Stimulated activated CD8-positive, alpha-beta memory T cell treated with anti-CD3 and anti-CD28 coated beads, Interleukin-4, amount 100 ng/mL, for 1 hour (primary cell): ENCODE measurements at regions not wholly inside any gene's neighbourhood (a gene's known extent, or its start where the extent isn't known, plus 50 kb on each side); places are given as distances from the start of the nearest gene placed in this dataset.

ENCODE experiments used
- DNase-seq, 2 donors: peaks; one replicate each; pipeline ENCODE4 v3.0.0-alpha.2; 2020; ENCODE audit warnings: low read depth in 2 of 2, low spot score in 1 of 2

DNA sequence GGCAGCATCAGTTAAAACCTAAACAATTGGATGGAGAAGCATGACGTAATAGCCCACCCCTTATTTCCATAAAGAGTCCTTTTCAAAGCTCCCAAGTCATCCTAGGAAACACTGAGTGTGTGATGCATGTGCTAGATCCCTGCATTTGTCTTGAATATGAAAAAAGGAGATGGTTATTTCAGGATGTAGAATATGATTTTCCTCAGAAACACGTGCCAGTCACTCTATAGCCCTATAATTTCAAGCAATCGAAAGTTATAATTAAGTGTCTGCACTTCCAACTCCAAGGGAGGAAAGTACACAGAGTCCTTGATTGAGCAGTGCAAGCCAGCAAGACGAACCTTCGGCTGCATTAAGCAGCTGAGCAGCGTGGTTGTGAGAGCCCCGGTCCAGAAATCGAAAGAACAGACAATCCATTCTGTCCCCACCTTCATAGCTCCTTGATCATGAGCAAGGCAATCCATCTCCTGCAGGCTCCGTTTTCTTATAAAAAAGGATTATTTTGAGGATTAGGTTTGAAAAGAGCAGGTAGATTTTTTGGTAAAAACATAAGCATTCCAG is 287.7 kb downstream of the FBXO15 start:
- no peak for DNase-seq

DNA sequence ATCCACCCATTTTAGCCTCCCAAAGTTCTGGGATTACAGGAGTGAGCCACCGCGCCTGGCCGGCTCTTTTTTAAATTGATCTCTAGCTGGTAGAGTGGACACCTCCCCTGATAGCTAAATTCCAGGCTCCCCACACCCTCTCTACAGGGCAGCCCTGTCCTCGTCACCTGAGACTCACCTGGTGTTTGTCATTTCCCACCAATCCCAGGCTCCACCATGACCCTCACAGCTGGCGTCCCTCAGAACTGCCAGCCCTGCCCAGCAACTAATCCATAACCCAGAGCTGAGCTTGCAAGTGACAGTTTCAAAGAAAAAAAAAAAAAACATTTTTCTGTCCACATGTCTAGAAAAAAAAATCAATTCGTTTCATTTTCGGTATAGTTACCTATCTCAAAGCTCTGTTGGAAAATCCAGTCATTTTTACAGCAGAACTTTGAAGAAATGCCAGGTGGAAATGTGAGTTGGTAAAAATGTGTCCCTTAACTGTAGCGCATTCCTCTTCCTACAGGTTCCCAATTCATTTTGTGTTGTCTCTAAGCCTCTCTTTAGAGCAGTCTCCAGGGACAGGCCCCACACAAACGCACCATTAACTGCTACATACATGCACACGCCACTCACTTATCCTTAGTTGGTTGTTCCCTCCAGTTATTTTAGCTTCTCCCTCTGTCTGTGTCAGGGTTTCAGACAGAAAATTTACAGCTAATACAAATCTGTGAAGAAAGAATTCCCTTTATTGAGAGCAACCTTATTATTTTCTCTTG is 294.7 kb downstream of the FBXO15 start:
- no peak for DNase-seq

DNA sequence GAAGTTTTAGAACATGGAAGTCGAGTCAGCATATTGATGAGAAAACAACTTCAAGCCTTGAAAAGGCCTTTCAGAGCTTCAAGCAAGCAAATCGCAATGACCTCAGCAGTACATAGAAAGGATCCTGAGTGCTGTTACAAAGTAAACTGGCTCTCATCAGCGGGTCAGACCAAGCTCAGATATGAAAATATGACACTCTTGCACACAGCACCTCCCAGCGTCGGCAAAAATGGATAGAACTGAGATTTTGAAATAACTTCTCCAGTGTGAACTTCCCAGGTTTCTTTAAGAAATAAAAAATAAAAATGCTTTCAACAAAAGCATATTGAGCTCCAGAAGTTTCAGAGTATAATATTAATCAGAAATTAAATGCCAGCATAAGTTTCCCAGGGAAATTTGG is 296.9 kb downstream of the FBXO15 start:
- no peak for DNase-seq

DNA sequence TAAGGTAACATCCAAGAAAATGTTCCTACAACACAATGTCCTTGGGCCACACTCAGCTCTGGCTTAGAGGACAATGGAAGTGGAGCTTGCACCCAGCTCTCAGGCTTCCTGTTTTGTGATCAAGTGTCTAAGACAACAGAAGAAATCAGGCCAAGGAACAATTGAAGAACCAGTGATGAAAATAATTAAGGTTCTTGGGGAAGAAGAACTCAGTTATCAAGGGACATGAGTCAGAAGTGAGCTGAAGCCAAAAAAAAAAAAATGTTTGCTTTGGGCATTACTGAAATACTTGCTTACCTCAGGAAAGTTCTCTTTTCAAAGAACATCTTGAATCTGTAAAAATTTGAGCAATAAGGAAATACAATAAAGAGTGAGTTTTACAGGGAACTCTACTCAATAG is 299.0 kb downstream of the FBXO15 start:
- DNase-seq = no peak

DNA sequence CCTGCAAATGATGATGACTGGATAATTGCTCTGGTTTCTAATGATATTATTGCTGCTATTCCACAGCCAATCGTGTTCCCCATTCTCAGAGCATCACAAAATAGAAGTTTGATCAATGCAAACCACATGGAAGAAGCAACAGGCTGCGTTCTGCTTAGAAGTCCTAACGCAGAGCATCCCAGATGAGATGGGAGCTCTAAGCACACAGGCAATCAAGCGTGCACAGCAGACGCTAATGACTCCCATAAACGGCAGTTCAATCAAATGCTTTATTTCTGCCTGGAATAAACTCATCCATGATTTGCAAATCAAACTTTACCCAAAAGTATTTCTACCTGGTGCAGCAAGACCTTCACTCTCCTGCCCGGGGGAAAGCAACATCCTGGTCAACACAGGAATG is 304.2 kb downstream of the FBXO15 start:
- DNase-seq = no peak

DNA sequence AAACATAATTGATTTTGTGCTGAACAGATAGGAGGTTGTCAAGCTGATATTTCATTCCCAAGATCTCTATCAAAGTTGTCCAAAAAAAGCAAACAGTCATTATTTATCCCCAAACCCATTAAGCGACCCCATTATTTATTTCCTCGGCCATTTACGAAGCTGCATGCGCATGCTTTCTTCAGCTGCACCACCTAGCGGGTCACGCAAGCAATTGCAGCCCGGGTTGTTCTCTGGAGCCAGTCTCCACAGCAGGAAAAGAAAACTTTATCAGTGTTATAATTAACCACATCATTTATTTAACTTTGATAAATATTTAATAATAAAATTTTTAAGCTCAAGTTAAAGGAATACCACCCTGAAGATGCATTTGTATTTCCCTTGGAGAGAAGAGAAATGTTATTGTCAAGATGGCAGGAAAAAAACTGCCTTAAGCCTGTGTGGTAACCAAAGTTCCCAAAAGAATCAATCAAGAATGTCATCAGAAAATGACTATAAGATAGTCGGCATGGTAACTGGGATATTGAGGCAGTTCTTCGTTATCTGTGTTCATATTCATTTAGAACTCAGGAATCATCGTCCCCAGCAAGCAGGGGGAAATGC is 304.7 kb downstream of the FBXO15 start:
- DNase-seq = peak; percentile 2 to 3

DNA sequence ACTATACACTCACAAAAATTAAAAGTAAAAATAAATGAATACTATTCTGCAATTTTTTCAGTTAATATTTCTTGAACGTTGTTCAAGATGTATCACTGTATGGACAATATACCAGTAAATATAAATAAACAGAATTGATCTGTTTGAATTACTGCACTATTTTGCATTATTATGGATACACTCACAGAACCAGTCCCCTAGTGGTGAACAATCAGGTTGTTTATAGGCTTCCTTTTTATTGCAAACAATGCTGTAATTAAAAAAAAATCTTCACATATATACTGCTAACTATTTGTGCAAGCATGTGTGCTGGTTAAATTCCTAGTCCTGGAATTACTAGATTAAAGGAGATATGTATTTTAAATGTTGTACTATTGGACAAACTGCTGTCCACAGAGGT is 306.0 kb downstream of the FBXO15 start:
- DNase-seq = no peak

DNA sequence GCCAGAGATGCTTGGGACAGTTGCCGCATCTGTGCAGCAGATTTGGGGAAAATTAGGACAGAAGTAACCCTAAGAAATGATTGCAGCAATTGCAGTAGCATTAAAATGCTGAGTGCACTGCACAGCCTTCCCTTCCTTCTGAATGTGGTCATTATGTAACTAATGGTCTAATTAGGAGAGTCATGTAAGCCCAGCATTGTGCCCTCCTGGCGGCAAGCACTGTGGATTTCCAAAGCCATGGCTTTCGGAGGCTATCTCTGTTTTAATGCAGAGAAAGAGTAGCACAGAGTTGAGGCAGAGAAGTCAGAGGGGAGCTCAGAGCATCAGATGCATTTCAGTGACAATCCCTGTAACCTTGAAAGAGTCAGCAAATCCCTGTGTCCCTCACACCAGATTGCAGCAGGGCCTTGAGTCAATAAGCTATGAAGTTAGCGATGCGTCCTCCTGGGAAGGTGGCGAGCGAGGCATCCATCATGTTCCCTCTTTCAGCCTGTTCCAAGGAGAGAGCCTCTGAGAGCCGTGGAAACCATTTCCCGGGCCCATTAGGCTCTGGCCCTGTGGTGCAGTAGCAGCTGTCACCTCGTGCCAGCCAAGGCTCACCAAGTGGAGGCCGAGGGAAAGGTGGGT is 307.2 kb downstream of the FBXO15 start:
- DNase-seq = no peak

DNA sequence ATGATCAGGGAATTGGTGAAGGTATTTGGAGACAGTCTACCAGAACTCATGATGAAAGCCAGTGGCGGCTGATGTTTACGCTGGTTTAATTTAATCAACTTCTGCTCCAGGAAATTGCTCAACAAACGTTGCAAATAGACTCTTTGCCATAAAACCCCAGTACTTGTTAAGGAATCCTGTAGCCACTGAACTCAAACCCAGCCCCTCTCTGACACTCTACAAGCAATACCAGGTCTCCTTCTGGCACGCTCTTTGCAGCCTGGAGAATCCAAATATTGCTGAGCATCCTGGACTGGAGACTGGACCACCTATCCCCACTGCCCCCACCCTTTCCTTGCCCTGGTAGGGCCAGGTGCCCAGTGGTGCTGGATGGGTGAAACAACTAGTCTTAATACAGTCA is 308.2 kb downstream of the FBXO15 start:
- no peak for DNase-seq

DNA sequence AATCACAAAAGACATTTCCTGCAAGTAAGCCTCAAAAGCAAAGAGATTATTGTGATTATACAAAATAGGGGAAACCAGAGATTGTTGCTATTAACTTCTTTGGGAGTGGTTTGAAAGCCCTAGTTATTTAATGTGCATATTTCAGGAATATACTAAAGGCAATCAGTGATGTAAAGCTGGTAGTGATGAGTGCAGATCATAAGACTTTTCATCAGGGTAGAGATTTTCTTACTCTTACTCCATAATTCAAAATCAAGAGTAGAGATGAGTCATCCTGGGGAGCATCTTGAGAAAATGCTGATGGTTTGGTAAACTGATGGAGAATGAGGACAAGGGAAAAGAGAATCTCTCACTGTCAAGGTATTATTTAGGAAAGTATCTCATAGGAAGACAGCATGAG is 309.5 kb downstream of the FBXO15 start:
- DNase-seq = no peak

DNA sequence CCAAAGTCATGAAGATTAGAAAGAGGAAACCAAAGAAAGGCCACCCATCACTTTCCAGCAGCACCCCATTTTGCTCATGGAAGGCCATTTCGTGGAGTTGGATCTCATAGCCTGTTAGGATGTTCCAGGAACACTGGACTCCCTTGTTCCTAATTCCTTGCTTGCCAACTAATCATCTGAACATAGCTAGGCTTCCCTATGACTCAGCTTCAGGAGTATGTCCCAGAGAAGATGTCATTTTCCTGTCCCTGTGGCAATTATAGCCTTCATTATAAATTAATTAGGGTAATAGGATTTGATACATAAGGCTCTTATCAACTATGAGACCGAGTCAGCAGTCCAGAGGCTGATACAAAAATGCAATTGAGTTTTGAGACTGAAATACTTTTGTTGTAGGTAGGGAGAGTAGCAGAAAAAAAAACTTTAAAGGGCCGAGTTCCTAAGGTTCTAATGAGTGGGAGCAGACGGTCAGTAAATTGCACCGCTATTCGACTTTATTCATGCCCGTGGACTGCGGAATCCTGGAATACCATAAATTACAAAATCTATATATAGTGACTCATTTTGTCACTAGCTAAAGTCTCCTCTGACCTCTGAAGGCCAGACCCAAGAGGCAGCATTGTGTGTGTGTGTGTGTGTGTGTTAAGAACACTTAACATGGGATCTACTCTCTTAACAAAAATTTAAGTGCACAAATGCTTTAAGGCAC is 311.8 kb downstream of the FBXO15 start:
- DNase-seq = no peak

DNA sequence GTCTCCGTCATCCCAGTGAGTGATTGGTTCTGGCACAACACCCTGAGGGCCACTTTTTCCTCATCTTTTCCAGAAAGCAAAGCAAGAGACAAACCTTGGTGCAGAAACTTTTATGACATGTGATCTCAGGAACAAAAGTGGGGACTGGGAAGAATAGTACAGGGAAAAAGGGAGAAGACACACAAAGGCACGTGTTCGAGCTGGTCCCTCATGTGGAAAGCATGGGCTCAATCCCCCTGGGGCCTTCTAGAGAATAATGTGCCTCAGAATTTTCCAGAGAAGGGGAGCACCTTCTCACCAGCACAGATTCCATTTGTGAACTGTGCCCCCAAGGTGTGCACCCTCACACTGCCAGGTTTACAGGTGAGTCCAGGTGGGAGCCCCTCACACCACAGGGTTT is 312.6 kb downstream of the FBXO15 start:
- DNase-seq = no peak

DNA sequence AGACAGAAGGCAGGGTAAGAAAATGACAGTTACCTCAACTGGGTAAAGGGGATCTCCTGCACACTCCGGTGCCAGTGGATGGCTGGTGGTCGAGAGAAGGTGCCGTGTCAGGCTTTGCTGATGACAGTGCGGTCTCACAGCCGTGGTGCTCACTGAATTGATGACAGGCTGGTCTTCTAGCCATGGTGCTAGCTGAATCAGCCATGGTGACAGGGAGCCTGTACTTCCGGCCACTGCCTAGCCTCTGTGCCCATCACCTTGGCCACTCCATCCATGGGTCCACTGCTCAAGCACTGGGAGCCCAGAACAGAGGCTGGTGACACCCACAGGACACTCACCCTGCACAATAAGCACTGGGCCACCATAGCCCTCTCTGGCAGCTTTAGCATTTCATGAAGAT is 315.9 kb downstream of the FBXO15 start:
- no peak for DNase-seq

DNA sequence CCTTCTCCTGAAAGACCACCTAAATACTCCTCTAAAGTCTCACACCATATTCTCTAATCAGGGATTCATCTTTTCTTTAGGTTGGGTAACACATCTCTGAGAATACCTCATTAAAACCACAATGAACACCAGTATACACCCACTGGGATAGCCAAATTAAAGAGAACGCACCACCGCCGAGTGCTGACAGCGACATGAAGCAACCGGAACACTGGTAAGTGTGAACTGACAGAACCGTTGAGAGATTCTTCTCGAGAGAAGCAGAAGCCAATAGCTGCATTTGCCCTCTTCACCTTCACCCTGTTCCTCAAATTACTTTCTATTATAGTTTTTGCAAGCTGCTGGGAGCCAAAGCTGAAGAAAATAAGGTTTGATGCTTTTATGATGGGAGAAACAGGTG is 318.5 kb downstream of the FBXO15 start:
- DNase-seq = no peak

DNA sequence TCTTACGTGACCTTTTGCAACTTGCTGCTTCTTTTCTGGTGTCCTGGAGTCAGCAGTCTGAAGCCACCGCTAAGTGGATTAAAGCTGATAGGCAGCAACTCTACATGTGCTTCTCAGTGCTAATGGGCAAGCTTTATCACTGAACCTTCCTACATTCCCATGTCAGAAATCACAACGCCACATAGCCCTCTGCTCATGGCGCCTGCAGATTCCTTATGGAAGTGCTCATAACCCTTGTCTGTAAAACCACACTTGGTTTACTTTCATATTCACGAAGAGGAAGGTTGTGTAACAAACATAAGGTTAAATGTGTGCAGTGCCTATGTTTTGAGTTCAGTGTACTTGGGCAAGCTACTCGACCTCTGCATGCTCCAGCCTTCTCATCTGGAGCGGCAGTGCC is 319.8 kb downstream of the FBXO15 start:
- no peak for DNase-seq

DNA sequence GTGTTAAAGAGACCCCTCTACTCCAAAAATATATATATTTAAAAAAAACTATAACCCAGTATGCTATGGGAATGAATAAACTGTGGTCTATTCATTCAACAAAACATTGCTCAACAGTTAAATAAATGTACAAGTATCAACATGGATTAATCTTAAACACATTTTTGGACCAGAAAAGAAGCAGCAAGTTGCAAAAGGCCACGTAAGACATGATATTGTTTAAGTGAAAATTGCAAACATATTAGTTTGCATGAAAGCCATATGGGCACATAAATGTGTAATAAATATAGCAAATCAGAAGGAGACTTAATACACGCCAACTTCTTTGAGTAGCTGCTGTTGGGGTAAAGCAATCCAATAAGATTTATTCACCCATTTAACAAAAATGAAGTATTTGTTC is 321.5 kb downstream of the FBXO15 start:
- no peak for DNase-seq

DNA sequence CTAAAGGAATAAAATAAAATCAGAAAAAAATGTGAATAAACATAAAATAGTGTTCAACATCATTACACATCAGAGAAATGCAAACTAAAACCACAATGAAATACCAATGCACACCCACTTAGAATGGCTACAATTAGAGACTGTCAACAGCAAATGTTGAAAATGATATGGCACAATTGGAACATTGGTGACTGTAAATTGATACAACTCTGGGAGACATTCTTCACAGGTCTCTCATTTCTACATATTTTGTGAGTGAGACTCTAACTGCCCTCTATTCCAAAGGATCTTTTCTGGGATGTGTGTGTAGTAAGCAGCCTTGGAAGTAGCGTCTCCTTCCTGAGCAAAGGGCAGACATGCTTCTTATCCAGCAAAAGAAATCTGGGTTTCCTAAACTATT is 323.0 kb downstream of the FBXO15 start:
- DNase-seq = no peak

DNA sequence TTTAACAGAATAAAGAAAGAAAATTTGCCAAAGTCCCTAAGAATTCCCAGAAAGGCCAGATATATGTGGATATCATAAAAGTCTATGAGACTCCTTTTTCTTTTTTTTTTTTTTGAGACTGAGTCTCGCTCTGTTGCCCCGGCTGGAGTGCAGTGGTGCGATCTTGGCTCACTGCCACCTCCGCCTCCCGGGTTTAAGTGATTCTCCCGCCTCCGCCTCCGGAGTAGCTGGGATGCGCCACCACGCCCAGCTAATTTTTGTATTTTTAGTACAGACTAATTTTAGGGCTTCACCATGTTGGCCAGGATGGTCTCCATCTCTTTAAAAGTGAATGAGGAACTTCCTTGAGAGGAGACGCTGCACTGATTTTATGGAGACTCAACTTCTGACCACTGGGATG is 335.2 kb downstream of the FBXO15 start:
- DNase-seq = no peak

DNA sequence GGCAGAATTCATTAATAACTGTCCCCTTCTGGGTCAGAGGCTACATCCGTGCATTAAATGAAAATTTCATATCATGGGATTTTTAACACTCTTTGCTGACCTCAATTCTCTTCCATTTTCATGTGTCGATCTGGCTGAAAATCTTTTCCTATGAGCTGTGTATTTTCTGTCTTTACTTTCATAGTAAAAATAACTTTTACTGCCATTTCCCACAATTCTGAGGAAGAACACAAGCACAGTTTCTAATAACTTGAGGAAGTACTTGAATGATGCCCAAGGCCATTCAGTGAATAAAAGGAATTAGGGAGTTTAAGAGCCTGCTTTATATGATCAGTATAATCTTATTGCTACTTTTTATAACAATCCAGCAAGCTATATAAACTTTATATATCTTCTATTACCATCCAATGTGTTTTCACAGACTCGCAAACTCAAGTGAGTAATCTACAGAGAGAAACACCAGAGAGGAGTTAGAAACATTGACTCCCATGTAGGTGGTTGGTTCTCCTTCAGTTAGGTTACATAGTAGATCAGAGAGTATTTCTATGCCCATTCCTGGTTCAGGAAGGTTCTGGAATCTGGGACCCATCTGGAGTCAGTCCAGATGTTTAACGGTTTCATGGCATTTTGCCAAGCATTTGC is 340.0 kb downstream of the FBXO15 start:
- DNase-seq = no peak

DNA sequence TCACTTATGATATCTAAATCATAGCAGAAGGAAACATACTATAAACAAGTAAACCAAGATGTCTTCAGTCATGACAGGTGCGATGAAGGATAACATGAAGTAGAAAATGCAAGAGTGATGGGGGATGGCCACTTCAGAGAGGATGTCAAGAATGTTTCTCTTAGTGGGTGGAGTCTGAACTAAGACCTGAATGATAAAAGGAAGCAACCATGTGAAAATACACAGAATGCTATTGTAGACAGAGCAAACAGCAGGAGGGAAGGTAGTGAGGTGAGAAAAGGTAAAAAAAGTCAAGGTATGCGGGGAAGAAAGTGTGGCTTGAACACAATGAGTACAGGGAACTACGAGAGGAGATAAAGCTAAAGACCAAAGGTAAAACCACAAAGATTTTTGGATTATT is 341.6 kb downstream of the FBXO15 start:
- DNase-seq = no peak

DNA sequence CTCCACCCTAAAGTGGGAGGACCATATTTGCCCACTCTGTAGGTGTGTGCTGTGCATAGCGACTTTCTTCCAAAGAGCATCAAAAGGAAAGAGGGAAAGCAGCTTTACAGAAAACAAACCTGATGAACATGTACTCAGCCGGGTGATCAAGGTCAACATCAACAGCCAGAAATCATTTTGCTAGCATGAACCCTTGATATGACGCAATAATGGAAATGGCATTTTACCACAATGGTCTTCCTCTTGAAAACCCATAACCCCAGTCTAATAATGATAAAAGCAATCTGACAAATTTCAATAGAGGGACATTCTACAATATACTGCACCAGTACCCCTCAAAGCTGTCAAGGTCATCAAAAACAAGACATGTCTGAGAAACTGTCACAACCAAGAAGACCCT is 350.2 kb downstream of the FBXO15 start:
- DNase-seq = no peak
